ENCODE measurements at regions not wholly inside any gene's neighbourhood (a gene's known extent, or its start where the extent isn't known, plus 50 kb on each side); places are given as distances from the start of the nearest gene placed in this dataset.

GRCh38 chr10:53111529-53111928, 338.9 kb upstream of the MBL2 start:
- Mint-ChIP-seq H3K27ac (no peak overlapping the region), H3K4me3 (no peak overlapping the region), H3K27me3 (ENCODE audit: insufficient read depth, low read depth) (no peaks in the 10 kb centered on the region), H3K4me1 (no peaks in the 10 kb centered on the region), H3K36me3 (no peaks in the 10 kb centered on the region), H3K9me3 (peaks cover 4% of the 10 kb centered on the region)
- no peaks in the 10 kb centered on the region for H3K36me3 ChIP-seq
- no peaks in the 10 kb centered on the region for H3K4me1 ChIP-seq
- no peak for DNase-seq (ENCODE audit: low spot score)
- no peaks in the 10 kb centered on the region for H3K9me3 ChIP-seq (ENCODE audit: low read depth)
- H3K27me3 ChIP-seq: no peaks in the 10 kb centered on the region
- H3K4me3 ChIP-seq: no peak overlapping the region
- no peak overlapping the region for H2AFZ ChIP-seq (replicated peaks)
- no peaks in the 10 kb centered on the region for H3F3A ChIP-seq (ENCODE audit: low read depth)
- TF ChIP-seq EZH2phosphoT487 (IDR thresholded peaks at IDR 0.05) (no peak), CTCF (IDR thresholded peaks at IDR 0.05) (no peak), EZH2 (IDR thresholded peaks at IDR 0.05) (no peak)
- no peaks in the 10 kb centered on the region for H4K20me1 ChIP-seq (ENCODE audit: low read depth)
- no peak overlapping the region for H3K9ac ChIP-seq
- H3K79me2 ChIP-seq (ENCODE audit: low read depth): no peaks in the 10 kb centered on the region
- no peak overlapping the region for H3K4me2 ChIP-seq
- no peak overlapping the region for H3K27ac ChIP-seq

GRCh38 chr10:53109320-53109719, 336.7 kb upstream of the MBL2 start:
- DNase-seq (ENCODE audit: low spot score): no peak
- no peaks in the 10 kb centered on the region for H3K36me3 ChIP-seq
- no peaks in the 10 kb centered on the region for H3K4me1 ChIP-seq
- H3K9ac ChIP-seq: no peak overlapping the region
- H3F3A ChIP-seq (ENCODE audit: low read depth): no peaks in the 10 kb centered on the region
- Mint-ChIP-seq H3K4me1 (no peaks in the 10 kb centered on the region), H3K36me3 (no peaks in the 10 kb centered on the region), H3K27me3 (ENCODE audit: insufficient read depth, low read depth) (no peaks in the 10 kb centered on the region), H3K4me3 (no peak overlapping the region), H3K9me3 (peaks cover 4% of the 10 kb centered on the region), H3K27ac (no peak overlapping the region)
- H3K4me2 ChIP-seq: no peak overlapping the region
- H3K79me2 ChIP-seq (ENCODE audit: low read depth): no peaks in the 10 kb centered on the region
- no peaks in the 10 kb centered on the region for H3K27me3 ChIP-seq
- TF ChIP-seq EZH2phosphoT487 (IDR thresholded peaks at IDR 0.05) (no peak), EZH2 (IDR thresholded peaks at IDR 0.05) (no peak), CTCF (IDR thresholded peaks at IDR 0.05) (no peak)
- no peak overlapping the region for H3K4me3 ChIP-seq
- H2AFZ ChIP-seq (replicated peaks): no peak overlapping the region
- no peak overlapping the region for H3K27ac ChIP-seq
- H3K9me3 ChIP-seq (ENCODE audit: low read depth): no peaks in the 10 kb centered on the region
- no peaks in the 10 kb centered on the region for H4K20me1 ChIP-seq (ENCODE audit: low read depth)

- H4K20me1 ChIP-seq (ENCODE audit: low read depth): no peaks in the 10 kb centered on the region
- no peak overlapping the region for H3K4me2 ChIP-seq
- no peak overlapping the region for H2AFZ ChIP-seq (replicated peaks)
- no peaks in the 10 kb centered on the region for H3F3A ChIP-seq (ENCODE audit: low read depth)
- H3K79me2 ChIP-seq (ENCODE audit: low read depth): no peaks in the 10 kb centered on the region
- no peak for DNase-seq (ENCODE audit: low spot score)
- no peaks in the 10 kb centered on the region for H3K36me3 ChIP-seq
- no peaks in the 10 kb centered on the region for H3K27me3 Mint-ChIP-seq (ENCODE audit: insufficient read depth, low read depth)
- no peak overlapping the region for H3K27ac ChIP-seq
- H3K4me1 Mint-ChIP-seq: no peaks in the 10 kb centered on the region
- no peaks in the 10 kb centered on the region for H3K9me3 ChIP-seq (ENCODE audit: low read depth)
- TF ChIP-seq EZH2 (IDR thresholded peaks at IDR 0.05): no peak
- no peak for TF ChIP-seq CTCF (IDR thresholded peaks at IDR 0.05)
- no peak for TF ChIP-seq EZH2phosphoT487 (IDR thresholded peaks at IDR 0.05)
- peaks cover 4% of the 10 kb centered on the region for H3K9me3 Mint-ChIP-seq
- H3K36me3 Mint-ChIP-seq: no peaks in the 10 kb centered on the region
- H3K27ac Mint-ChIP-seq: no peak overlapping the region
- H3K4me1 ChIP-seq: no peaks in the 10 kb centered on the region
- no peak overlapping the region for H3K4me3 ChIP-seq
- no peak overlapping the region for H3K9ac ChIP-seq
- no peak overlapping the region for H3K4me3 Mint-ChIP-seq
- no peaks in the 10 kb centered on the region for H3K27me3 ChIP-seq
Measured at GRCh38 chr10:53108317-53108934, 335.8 kb upstream of the MBL2 start.
